Stimulated activated CD4-positive, alpha-beta T cell treated with anti-CD3 and anti-CD28 coated beads, Interleukin-4, amount 100 ng/mL, for 48 hours (primary cell): ENCODE measurements at regions not wholly inside any gene's neighbourhood (a gene's known extent, or its start where the extent isn't known, plus 50 kb on each side); places are given as distances from the start of the nearest gene placed in this dataset.
"Not testable (repeated sequence)": the region's sequence is repeated elsewhere in the genome, so short reads cannot be mapped to it uniquely, and the experiment has no call there.

Experiments
- DNase-seq, 2 donors: peaks; one replicate each; pipeline ENCODE4 v3.0.0-alpha.2; 2020; ENCODE audit warnings: low read depth in 2 of 2

DNA sequence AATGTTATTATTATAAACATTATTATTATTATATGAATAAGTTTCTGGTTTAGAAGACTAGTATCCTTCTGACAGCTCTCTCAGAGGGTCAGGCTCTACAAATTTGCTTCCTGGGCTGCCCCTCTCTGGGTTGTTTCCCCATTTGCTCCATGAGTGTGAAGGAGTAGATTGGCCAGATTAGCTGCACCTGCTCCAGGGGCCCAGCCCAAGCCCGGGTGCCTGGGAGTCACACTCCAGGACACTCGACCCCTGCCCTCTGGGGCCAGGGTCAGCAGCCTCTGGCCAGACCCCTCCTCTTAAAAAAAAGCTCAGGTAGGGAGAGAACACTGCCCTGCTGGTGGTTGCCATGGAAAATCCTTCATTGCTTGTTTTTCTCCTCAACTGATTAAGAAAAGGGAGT lies 169.0 kb upstream of the FOXD4L5 start:
- not testable (repeated sequence) for DNase-seq

GRCh38 chr9:65449886-65450610 lies 165.0 kb upstream of the FOXD4L5 start:
- not testable (repeated sequence) for DNase-seq

DNA sequence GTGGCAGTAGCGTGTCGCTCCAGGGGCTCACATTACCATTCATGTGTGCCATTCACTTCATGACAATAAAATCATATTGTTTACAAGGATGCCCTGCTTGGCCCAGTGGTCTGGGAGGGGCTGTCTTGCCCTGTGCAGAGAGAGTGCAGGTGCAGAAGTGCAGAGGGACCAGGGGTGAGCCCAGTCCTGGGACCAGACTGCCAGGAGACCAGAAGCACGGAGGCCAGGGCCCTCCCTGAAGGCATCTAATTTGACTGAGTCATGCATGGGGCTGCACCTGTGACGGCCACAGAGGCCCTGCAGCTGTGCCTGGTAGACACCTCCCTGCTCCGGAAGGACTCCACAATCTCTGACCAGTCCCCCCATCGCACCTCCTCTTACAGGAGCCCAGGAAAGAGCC lies 164.4 kb upstream of the FOXD4L5 start:
- no peak for DNase-seq

- not testable (repeated sequence) for DNase-seq
Observed at GRCh38 chr9:65447146-65447545, 162.1 kb upstream of the FOXD4L5 start.

DNA sequence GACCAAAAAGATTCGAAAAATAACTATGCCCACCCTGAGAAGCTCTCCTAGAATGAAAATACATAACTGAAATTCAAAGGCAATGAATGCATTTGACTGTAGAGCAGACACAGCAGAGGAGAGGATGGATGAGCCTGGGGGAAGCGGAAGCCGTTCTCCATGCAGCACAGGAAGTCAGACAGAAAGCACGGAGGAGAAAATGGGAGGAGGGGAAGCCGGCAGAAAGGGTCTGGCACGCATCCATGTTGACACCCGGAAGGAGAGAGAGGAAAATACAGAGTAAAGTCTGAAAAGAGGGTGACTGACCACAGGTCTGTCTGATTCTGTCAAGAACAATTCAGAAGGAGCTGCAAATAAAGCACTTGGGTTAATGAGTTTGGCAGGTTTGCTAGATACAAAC lies 161.0 kb upstream of the FOXD4L5 start:
- not testable (repeated sequence) for DNase-seq

DNA sequence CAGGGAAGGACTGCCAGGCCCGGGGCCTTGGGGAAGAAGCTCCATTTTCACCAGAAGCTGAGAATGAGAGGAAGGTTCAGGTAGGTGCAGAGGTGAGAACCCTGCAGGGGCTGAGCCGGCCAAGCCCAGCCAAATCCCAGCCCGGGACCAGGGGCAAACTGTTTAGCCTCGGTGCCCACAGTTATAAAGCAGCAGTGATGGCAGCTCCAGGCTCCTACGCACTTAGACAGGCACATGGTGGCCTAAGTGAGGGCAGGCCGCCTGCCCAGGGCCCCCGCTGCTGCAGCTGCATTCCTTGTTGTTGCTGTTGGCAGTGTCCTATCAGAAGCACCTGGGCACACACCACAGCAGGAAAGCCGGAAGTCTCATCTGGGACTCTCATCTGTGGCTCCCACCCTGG lies 159.9 kb upstream of the FOXD4L5 start:
- no peak for DNase-seq

- DNase-seq: not testable (repeated sequence)
Observed at GRCh38 chr9:65442116-65442515, 157.1 kb upstream of the FOXD4L5 start.

- DNase-seq: not testable (repeated sequence)
Observed at GRCh38 chr9:65441324-65441920, 156.4 kb upstream of the FOXD4L5 start.

DNA sequence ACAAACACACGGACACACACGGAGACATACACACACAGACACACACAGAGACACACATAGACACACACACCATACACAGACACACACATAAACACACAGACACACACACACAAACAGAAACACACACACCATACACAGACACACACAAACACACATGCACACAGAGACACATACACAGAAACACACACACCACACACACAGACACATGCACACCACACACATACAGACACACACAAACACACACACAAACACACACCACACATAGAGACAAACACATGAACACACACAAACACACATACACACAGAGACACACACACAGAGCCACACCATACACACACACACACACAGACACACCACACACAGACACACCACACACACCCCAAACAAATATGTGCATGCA lies 152.7 kb upstream of the FOXD4L5 start:
- DNase-seq: no peak

DNA sequence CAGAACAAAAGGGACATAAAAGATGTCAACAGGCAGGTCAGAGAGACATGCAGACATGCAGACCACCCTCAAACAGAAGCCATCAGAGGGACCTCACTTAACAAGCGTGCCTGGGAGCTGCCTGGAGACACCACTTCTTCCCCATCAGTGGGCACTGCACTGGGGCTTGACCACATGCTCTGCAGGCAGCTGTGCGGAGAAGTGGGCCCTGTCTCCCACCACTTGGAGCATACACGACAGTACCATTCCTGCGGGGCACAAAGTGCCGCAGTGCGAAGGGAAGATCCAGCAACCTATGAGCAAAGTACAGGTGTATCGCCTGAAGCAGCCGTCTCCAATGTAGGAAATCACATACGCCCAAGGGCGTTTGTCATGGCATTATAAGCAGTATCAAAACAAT lies 150.5 kb upstream of the FOXD4L5 start:
- DNase-seq: no peak

GRCh38 chr9:65432722-65433323 lies 147.8 kb upstream of the FOXD4L5 start:
- no peak for DNase-seq

DNA sequence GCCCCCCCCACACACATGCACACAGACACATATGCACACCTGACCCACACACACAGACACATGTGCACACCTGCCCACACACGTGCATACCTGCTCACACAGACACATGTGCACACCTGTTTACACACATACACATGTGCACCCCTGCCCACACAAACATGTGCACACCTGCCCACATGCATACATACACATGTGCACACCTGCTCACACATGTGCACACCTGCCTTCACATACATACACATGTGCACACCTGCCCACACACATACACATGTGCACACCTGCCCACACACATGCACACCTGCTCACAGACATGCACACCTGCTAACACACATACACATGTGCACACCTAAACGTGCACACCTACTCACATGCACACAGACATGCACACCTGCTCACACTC lies 147.0 kb upstream of the FOXD4L5 start:
- DNase-seq: no peak

DNA sequence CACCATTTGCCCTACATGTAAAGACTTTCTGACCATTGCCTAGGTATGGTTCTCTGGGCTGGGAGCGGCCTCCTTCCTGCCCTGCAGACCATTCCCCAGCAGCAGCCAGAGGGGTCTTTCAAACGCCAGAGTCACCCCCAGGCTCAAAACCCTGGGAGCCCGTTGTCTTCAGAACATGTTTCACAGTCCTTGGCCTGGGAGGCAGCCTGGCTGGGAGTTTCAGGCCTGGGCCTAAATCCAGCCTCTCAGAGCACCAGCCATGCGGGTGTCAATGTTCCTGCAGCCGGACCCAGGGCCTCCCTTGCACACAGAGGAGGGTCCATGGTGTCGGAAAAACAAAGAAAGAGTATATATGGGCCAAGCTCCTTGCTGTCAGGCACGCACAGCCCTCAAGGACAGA lies 145.2 kb upstream of the FOXD4L5 start:
- no peak for DNase-seq

GRCh38 chr9:65427361-65427760 lies 142.4 kb upstream of the FOXD4L5 start:
- DNase-seq: not testable (repeated sequence)

DNA sequence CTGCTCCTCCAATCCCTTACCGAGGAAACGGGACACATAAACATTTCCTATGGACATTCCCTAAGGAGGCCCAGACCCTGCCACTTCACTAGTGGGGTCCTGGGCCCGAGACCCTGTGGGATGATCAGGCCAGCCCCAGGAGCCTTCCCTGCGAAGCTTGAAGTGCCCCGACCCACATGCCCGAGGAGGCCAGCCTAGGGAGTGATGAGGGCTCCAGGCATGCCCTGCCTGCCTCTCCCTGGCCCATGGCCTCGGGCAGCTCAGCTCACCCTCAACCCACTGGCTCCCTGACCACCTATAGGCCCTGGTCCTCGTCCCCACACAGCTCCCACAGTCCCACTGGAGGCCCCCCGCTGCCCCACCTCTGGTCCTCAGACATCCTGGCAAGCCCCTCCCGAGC lies 141.8 kb upstream of the FOXD4L5 start:
- DNase-seq: not testable (repeated sequence)

- no peak for DNase-seq
Observed at GRCh38 chr9:65426231-65426630, 141.2 kb upstream of the FOXD4L5 start.

DNA sequence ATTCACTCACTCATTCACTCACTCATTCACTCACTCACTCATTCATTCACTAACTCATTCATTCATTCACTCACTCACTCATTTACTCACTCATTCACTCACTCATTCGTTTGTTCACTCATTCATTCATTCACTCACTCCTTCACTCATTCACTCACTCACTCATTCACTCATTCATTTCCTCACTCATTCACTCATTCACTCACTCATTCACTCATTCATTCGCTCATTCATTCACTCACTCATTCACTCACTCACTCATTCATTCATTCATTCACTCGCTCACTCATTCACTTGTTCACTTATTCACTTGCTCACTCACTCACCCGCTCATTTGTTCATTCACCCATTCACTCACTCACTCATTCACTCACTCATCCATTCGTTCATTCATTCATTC lies 140.2 kb upstream of the FOXD4L5 start:
- not testable (repeated sequence) for DNase-seq

DNA sequence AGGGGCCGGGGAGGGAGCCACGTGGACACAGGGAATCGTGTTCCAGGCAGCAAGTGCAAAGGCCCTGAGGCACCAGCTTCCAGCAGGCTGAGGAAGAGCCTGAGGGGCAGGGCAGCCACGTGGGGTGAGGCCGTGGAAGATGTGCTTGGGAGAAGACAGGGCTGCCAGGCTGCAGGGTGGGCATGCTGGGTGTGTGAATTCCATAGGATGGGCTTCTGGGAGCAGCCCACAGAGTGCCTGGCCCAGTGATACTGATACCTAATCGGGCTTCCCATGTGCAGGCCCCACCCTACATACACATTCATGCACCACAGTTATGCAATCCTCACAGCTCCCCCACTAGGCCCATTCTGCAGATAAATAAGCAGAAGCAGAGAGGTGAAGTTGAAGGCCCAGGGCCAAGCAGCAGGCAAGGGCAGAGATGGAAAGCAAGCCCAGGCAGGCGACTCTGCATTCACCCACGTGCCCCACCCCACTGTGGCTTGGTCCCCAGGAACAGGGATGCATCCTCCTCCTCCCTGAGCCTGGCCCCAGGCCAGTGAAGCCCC lies 139.5 kb upstream of the FOXD4L5 start:
- not testable (repeated sequence) for DNase-seq

GRCh38 chr9:65423691-65424436 lies 138.9 kb upstream of the FOXD4L5 start:
- not testable (repeated sequence) for DNase-seq

- DNase-seq: not testable (repeated sequence)
Observed at GRCh38 chr9:65422966-65423690, 138.1 kb upstream of the FOXD4L5 start.

GRCh38 chr9:65421486-65421885 lies 136.5 kb upstream of the FOXD4L5 start:
- not testable (repeated sequence) for DNase-seq
